OCI-LY1 (cell line): ENCODE measurements at regions not wholly inside any gene's neighbourhood (a gene's known extent, or its start where the extent isn't known, plus 50 kb on each side); places are given as distances from the start of the nearest gene placed in this dataset.
"Not testable (repeated sequence)": the region's sequence is repeated elsewhere in the genome, so short reads cannot be mapped to it uniquely, and the experiment has no call there.

ENCODE experiments used
- H2AFZ ChIP-seq: fragments of 200-600 bp; sonication (generic), shearing (Covaris generic); 2 replicates; pipeline ENCODE4 v1.6.0; 2014; ENCODE audit warnings: antibody characterized with exemption, mild to moderate bottlenecking, low read length
- H3F3A ChIP-seq: fragments of 200-600 bp; sonication (generic), shearing (Covaris generic); 2 replicates; pipeline ENCODE4 v1.6.0; 2014; ENCODE audit warnings: mild to moderate bottlenecking, antibody characterized with exemption, low read length, moderate library complexity; ENCODE audit not compliant: insufficient read depth
- H3K27ac ChIP-seq: fragments of 200-600 bp; sonication (generic); 2 replicates; pipeline ENCODE4 v1.5.1; 2014; ENCODE audit warnings: low read length, mixed run types, mild to moderate bottlenecking, low read depth; ENCODE audit not compliant: poor library complexity, severe bottlenecking
- H3K27me3 ChIP-seq: fragments of 200-600 bp; sonication (generic); 2 replicates; pipeline ENCODE4 v1.6.0; 2014; ENCODE audit warnings: antibody characterized with exemption, mild to moderate bottlenecking, low read length, moderate library complexity; ENCODE audit not compliant: insufficient read depth
- H3K36me3 ChIP-seq: fragments of 200-600 bp; sonication (generic); 2 replicates; pipeline ENCODE4 v1.6.1; 2014; ENCODE audit warnings: mild to moderate bottlenecking, antibody characterized with exemption, low read length, moderate library complexity, mixed read lengths; ENCODE audit not compliant: insufficient read depth
- H3K4me1 ChIP-seq: fragments of 200-600 bp; sonication (generic); 2 replicates; pipeline ENCODE4 v1.5.1; 2014; ENCODE audit warnings: mild to moderate bottlenecking, low read length, moderate library complexity; ENCODE audit not compliant: insufficient read depth, severe bottlenecking
- H3K4me2 ChIP-seq: fragments of 200-600 bp; sonication (generic), shearing (Covaris generic); 2 replicates; pipeline ENCODE4 v1.6.1; 2014; ENCODE audit warnings: low read length
- H3K4me3 ChIP-seq: fragments of 200-600 bp; sonication (generic); 2 replicates; pipeline ENCODE4 v1.5.1; 2014; ENCODE audit warnings: low read length, low read depth, mild to moderate bottlenecking, mixed read lengths; ENCODE audit not compliant: poor library complexity, severe bottlenecking
- H3K79me2 ChIP-seq: fragments of 200-600 bp; shearing (Covaris generic); 2 replicates; pipeline ENCODE4 v1.6.1; 2016; ENCODE audit warnings: mixed run types, low read length, mixed read lengths; ENCODE audit not compliant: insufficient read depth
- H3K9ac ChIP-seq: fragments of 200-600 bp; sonication (generic), shearing (Covaris generic); 2 replicates; pipeline ENCODE4 v1.6.1; 2014; ENCODE audit warnings: mild to moderate bottlenecking, low read length, mixed read lengths
- H3K9me2 ChIP-seq: fragments of 200-600 bp; sonication (generic), shearing (Covaris generic); 2 replicates; pipeline ENCODE4 v1.6.1; 2014; ENCODE audit warnings: low read depth, mild to moderate bottlenecking, low read length, mixed read lengths
- H3K9me3 ChIP-seq: fragments of 200-600 bp; shearing (Covaris generic); 2 replicates; pipeline ENCODE4 v1.6.1; 2014; ENCODE audit warnings: low read length, mixed read lengths
- H4K20me1 ChIP-seq: fragments of 200-600 bp; sonication (generic), shearing (Covaris generic); 2 replicates; pipeline ENCODE4 v1.6.0; 2016; ENCODE audit warnings: mild to moderate bottlenecking, low read length; ENCODE audit not compliant: insufficient read depth
- CTCF ChIP-seq: fragments of 200-600 bp; sonication (generic), shearing (Covaris generic); IDR thresholded peaks from 2 replicates; pipeline ENCODE4 v1.5.1; 2017; ENCODE audit warnings: mild to moderate bottlenecking, antibody characterized with exemption, low read length, moderate library complexity, mixed read lengths
- EZH2 ChIP-seq: fragments of 200-600 bp; sonication (generic), shearing (Covaris generic); IDR thresholded peaks from 2 replicates; pipeline ENCODE4 v1.8.0; 2017; ENCODE audit warnings: borderline replicate concordance, mixed run types, mild to moderate bottlenecking, antibody characterized with exemption, low read length, moderate library complexity, mixed read lengths

DNA sequence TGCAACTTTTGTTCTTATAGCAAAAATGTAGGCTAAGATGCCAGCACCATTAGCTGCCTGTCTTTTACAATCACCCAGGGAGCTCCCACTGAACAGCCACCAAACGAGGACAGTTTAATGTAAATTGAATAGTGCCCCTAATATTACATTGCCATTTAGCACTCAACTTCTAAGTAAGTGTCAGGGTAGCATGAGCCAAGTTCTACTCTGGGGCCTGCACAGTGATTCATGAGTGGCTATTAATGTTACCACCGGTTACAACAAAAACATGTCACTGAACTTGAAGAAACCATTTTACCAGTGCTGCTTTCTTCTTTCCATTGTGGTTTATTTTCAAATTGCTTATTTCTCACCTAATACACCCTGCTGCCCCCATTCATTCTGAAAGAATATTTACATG is 295.6 kb upstream of the RRP15 start:
- H3K4me3 ChIP-seq, result no peak overlapping the region

GRCh38 chr1:217993439-217993838 is 291.7 kb upstream of the RRP15 start:
- Histone ChIP-seq H3K27me3 (no peaks in the 10 kb centered on the region), H4K20me1 (no peaks in the 10 kb centered on the region), H3K4me3 (no peak overlapping the region), H3K9me2 (no peaks in the 10 kb centered on the region), H3K4me2 (no peak overlapping the region), H3K9ac (no peak overlapping the region), H3F3A (no peaks in the 10 kb centered on the region), H3K79me2 (no peaks in the 10 kb centered on the region), H3K36me3 (no peaks in the 10 kb centered on the region), H3K27ac (no peak overlapping the region), H2AFZ (no peak overlapping the region), H3K4me1 (no peaks in the 10 kb centered on the region), H3K9me3 (no peaks in the 10 kb centered on the region)
- TF ChIP-seq CTCF (no peak), EZH2 (no peak)

More for the DNA sequence above, 295.6 kb upstream of the RRP15 start:
- Histone ChIP-seq H3K27me3 (no peaks in the 10 kb centered on the region), H3K36me3 (no peaks in the 10 kb centered on the region), H3K9me2 (no peaks in the 10 kb centered on the region), H2AFZ (no peak overlapping the region), H3K4me2 (no peak overlapping the region), H3F3A (no peaks in the 10 kb centered on the region), H3K9ac (no peak overlapping the region), H4K20me1 (no peaks in the 10 kb centered on the region), H3K79me2 (no peaks in the 10 kb centered on the region), H3K4me1 (no peaks in the 10 kb centered on the region), H3K9me3 (no peaks in the 10 kb centered on the region), H3K27ac (no peak overlapping the region)
- TF ChIP-seq EZH2 (no peak), CTCF (no peak)

GRCh38 chr1:218008296-218008695 is 276.8 kb upstream of the RRP15 start:
- H3K36me3 ChIP-seq, H3K79me2 ChIP-seq, H3K27ac ChIP-seq, H3K9ac ChIP-seq, H3K27me3 ChIP-seq, H3K9me3 ChIP-seq, H3K9me2 ChIP-seq, H3K4me3 ChIP-seq, H4K20me1 ChIP-seq, H3F3A ChIP-seq, H3K4me1 ChIP-seq, H3K4me2 ChIP-seq, H2AFZ ChIP-seq: not testable (repeated sequence)

GRCh38 chr1:218015106-218015505 is 270.0 kb upstream of the RRP15 start:
- not testable (repeated sequence) for H3K27ac ChIP-seq, H3K79me2 ChIP-seq, H3K9ac ChIP-seq, H3K9me2 ChIP-seq, H3K4me3 ChIP-seq, H3K4me2 ChIP-seq, H3K4me1 ChIP-seq, H3K9me3 ChIP-seq, H3K36me3 ChIP-seq, H4K20me1 ChIP-seq, H3F3A ChIP-seq, H2AFZ ChIP-seq, H3K27me3 ChIP-seq
